OCI-LY7 (cell line): ENCODE measurements at regions not wholly inside any gene's neighbourhood (a gene's known extent, or its start where the extent isn't known, plus 50 kb on each side); places are given as distances from the start of the nearest gene placed in this dataset.
A peak's percentile ranks its signal among the peaks of the same experiment; 100 is the strongest.

Source experiments
- BruUV-seq: library from RNA; stranded (reverse); fragments of 400-500 nt; replicated peaks from 2 replicates; lab custom pipeline; 2021; lab: Mats Ljungman, UMichigan
- CTCF ChIA-PET: fragments of 300-600 bp; sonication (Branson Sonifier 250); formaldehyde crosslinking; loops from one replicate; lab custom pipeline; 2022; ENCODE audit warnings: antibody characterized with exemption; ENCODE audit not compliant: unreplicated experiment; lab: Charles Lee
- POLR2A ChIA-PET: fragments of 300-600 bp; sonication (Branson Sonifier 250); formaldehyde crosslinking; loops from one replicate; lab custom pipeline; 2022; ENCODE audit warnings: antibody characterized with exemption; lab: Charles Lee
- DNase-seq: peaks from one replicate; pipeline ENCODE4 v3.0.0-alpha.2; 2015; ENCODE audit warnings: low spot score
- H2AFZ ChIP-seq: fragments of 200-600 bp; sonication (generic), shearing (Covaris generic); 2 replicates; pipeline ENCODE4 v1.6.1; 2014; ENCODE audit warnings: mild to moderate bottlenecking, antibody characterized with exemption, low read length, moderate library complexity
- H3K27ac ChIP-seq: fragments of 200-600 bp; sonication (generic); 2 replicates; pipeline ENCODE4 v1.5.1; 2014; ENCODE audit warnings: mixed run types, low read depth, mild to moderate bottlenecking, moderate library complexity, low read length, inconsistent platforms; ENCODE audit not compliant: poor library complexity, severe bottlenecking
- H3K36me3 ChIP-seq: fragments of 200-600 bp; sonication (generic); 2 replicates; pipeline ENCODE4 v1.6.1; 2014; ENCODE audit warnings: mild to moderate bottlenecking, antibody characterized with exemption, low read length, moderate library complexity, mixed read lengths; ENCODE audit not compliant: insufficient read depth
- H3K4me1 ChIP-seq: fragments of 200-600 bp; sonication (generic); 2 replicates; pipeline ENCODE4 v1.5.1; 2014; ENCODE audit warnings: mild to moderate bottlenecking, low read length; ENCODE audit not compliant: insufficient read depth, poor library complexity, severe bottlenecking
- H3K4me2 ChIP-seq: fragments of 200-600 bp; sonication (generic); 2 replicates; pipeline ENCODE4 v1.6.1; 2014; ENCODE audit warnings: mild to moderate bottlenecking, low read length
- H3K4me3 ChIP-seq: fragments of 200-600 bp; sonication (generic); 2 replicates; pipeline ENCODE4 v1.5.1; 2014; ENCODE audit warnings: mild to moderate bottlenecking, low read depth, low read length; ENCODE audit not compliant: poor library complexity, severe bottlenecking
- H3K79me2 ChIP-seq: fragments of 200-600 bp; sonication (generic); 2 replicates; pipeline ENCODE4 v1.6.1; 2016; ENCODE audit warnings: low read depth, mild to moderate bottlenecking, low read length, moderate library complexity, mixed read lengths; ENCODE audit not compliant: insufficient read depth
- H3K9me2 ChIP-seq: fragments of 200-600 bp; sonication (generic); 2 replicates; pipeline ENCODE4 v1.6.1; 2016; ENCODE audit warnings: mild to moderate bottlenecking, low read length, mixed read lengths; ENCODE audit not compliant: insufficient read depth
- H3K9me3 ChIP-seq: fragments of 200-600 bp; sonication (generic); 2 replicates; pipeline ENCODE4 v1.6.1; 2014; ENCODE audit warnings: mild to moderate bottlenecking, mixed run types, low read length, mixed read lengths
- H4K20me1 ChIP-seq: fragments of 200-600 bp; sonication (generic); 2 replicates; pipeline ENCODE4 v1.6.1; 2014; ENCODE audit warnings: mild to moderate bottlenecking, antibody characterized with exemption, low read length, moderate library complexity, mixed read lengths; ENCODE audit not compliant: insufficient read depth
- EZH2phosphoT487 ChIP-seq: fragments of 200-600 bp; sonication (generic); IDR thresholded peaks from 2 replicates; pipeline ENCODE4 v1.6.1; 2018; ENCODE audit warnings: low read depth, borderline replicate concordance, mild to moderate bottlenecking, mixed run types, antibody characterized with exemption, low read length, moderate library complexity, mixed read lengths
- intact Hi-C: fragments of 100-400 bp; cut with micrococcal nuclease; formaldehyde crosslinking; loops from one replicate; pipeline ENCODE4 v1.10.0; 2022; ENCODE audit not compliant: unreplicated experiment
- TF ChIP-seq, protein P1 (sequence below): fragments of 200-600 bp; sonication (generic); conservative IDR thresholded peaks from 2 replicates; pipeline ENCODE4 v1.5.1; 2014; ENCODE audit warnings: mild to moderate bottlenecking, antibody characterized with exemption, low read length, moderate library complexity, mixed read lengths

GRCh38 chr12:75760573-75761294 lies 249.3 kb upstream of the KRR1 start:
- intact Hi-C loops: loop anchor here (1.0 to 5.0 kb wide), 3 partner anchors 200 to 271 kb away; partner anchors contain the start of gene PHLDA1
- H3K4me2 ChIP-seq: peak overlapping the region; percentile 71

GRCh38 chr12:75759842-75760572 lies 248.6 kb upstream of the KRR1 start:
- CTCF ChIA-PET: interaction anchor here (1.2 to 1.4 kb wide), 2 partner anchors 22 to 272 kb away, joined by 4 to 5 read pairs; partner anchors contain the start of gene PHLDA1
- peak overlapping the region; percentile 77; the same call in 1 of the 2 replicates for H2AFZ ChIP-seq
- BruUV-seq: TSS peak; percentile 57
- intact Hi-C loops: loop anchor here (1.0 to 5.0 kb wide), 3 partner anchors 201 to 271 kb away; partner anchors contain the start of gene PHLDA1
- TF ChIP-seq EZH2phosphoT487: no peak
- TF ChIP-seq, protein P1, sequence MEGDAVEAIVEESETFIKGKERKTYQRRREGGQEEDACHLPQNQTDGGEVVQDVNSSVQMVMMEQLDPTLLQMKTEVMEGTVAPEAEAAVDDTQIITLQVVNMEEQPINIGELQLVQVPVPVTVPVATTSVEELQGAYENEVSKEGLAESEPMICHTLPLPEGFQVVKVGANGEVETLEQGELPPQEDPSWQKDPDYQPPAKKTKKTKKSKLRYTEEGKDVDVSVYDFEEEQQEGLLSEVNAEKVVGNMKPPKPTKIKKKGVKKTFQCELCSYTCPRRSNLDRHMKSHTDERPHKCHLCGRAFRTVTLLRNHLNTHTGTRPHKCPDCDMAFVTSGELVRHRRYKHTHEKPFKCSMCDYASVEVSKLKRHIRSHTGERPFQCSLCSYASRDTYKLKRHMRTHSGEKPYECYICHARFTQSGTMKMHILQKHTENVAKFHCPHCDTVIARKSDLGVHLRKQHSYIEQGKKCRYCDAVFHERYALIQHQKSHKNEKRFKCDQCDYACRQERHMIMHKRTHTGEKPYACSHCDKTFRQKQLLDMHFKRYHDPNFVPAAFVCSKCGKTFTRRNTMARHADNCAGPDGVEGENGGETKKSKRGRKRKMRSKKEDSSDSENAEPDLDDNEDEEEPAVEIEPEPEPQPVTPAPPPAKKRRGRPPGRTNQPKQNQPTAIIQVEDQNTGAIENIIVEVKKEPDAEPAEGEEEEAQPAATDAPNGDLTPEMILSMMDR: no peak
- H3K9me3 ChIP-seq: no peaks in the 10 kb centered on the region
- H3K4me2 ChIP-seq: peak overlapping the region; percentile 71
- H3K79me2 ChIP-seq: no peaks in the 10 kb centered on the region
- no peaks in the 10 kb centered on the region for H4K20me1 ChIP-seq
- POLR2A ChIA-PET: interaction anchor here (0.6 to 1.9 kb wide), 13 partner anchors 9 to 1431 kb away, joined by 3 to 9 read pairs (median 4); no protein-coding TSS in a partner anchor
- peak overlapping the region; percentile 91 for H3K27ac ChIP-seq
- H3K4me3 ChIP-seq: peak overlapping the region; percentile 50
- no peak for DNase-seq
- H3K36me3 ChIP-seq: no peaks in the 10 kb centered on the region
- H3K9me2 ChIP-seq: no peaks in the 10 kb centered on the region
- peaks cover 62% of the 10 kb centered on the region for H3K4me1 ChIP-seq

More at GRCh38 chr12:75760573-75761294, 249.3 kb upstream of the KRR1 start:
- Histone ChIP-seq H3K4me3 (peak overlapping the region; percentile 50), H3K79me2 (no peaks in the 10 kb centered on the region), H3K9me3 (no peaks in the 10 kb centered on the region), H3K4me1 (peaks cover 60% of the 10 kb centered on the region), H3K36me3 (no peaks in the 10 kb centered on the region), H2AFZ (peak overlapping the region; percentile 77; the same call in 1 of the 2 replicates), H3K27ac (peak overlapping the region; percentile 91), H3K9me2 (no peaks in the 10 kb centered on the region), H4K20me1 (no peaks in the 10 kb centered on the region)
- BruUV-seq: no TSS peak
- ChIA-PET CTCF (interaction anchor here (1.2 kb wide), 1 partner anchor 22 kb away, joined by 4 read pairs; no protein-coding TSS in a partner anchor), POLR2A (interaction anchor here (0.6 to 1.9 kb wide), 19 partner anchors 9 to 1350 kb away, joined by 3 to 9 read pairs (median 3); no protein-coding TSS in a partner anchor)
- TF ChIP-seq, protein P1: no peak
- TF ChIP-seq EZH2phosphoT487: no peak
- peak; percentile 83 for DNase-seq
